DND-41 (cell line): ENCODE measurements at regions not wholly inside any gene's neighbourhood (a gene's known extent, or its start where the extent isn't known, plus 50 kb on each side); places are given as distances from the start of the nearest gene placed in this dataset.

ENCODE experiments used
- EZH2 ChIP-seq: IDR thresholded peaks from 3 replicates; pipeline ENCODE4 v1.6.1; 2012; ENCODE audit warnings: borderline replicate concordance, low read depth, mild to moderate bottlenecking, moderate library complexity, low read length, inconsistent platforms; ENCODE audit not compliant: severe bottlenecking
- TF ChIP-seq, protein P1 (sequence below): IDR thresholded peaks from 2 replicates; pipeline ENCODE4 v1.5.1; 2012; ENCODE audit warnings: borderline replicate concordance, low read length, moderate library complexity, mild to moderate bottlenecking; ENCODE audit not compliant: poor library complexity, severe bottlenecking; ENCODE audit errors: extremely low read depth

GRCh38 chr12:75606151-75606550 is 94.7 kb upstream of the KRR1 start:
- TF ChIP-seq, protein P1, sequence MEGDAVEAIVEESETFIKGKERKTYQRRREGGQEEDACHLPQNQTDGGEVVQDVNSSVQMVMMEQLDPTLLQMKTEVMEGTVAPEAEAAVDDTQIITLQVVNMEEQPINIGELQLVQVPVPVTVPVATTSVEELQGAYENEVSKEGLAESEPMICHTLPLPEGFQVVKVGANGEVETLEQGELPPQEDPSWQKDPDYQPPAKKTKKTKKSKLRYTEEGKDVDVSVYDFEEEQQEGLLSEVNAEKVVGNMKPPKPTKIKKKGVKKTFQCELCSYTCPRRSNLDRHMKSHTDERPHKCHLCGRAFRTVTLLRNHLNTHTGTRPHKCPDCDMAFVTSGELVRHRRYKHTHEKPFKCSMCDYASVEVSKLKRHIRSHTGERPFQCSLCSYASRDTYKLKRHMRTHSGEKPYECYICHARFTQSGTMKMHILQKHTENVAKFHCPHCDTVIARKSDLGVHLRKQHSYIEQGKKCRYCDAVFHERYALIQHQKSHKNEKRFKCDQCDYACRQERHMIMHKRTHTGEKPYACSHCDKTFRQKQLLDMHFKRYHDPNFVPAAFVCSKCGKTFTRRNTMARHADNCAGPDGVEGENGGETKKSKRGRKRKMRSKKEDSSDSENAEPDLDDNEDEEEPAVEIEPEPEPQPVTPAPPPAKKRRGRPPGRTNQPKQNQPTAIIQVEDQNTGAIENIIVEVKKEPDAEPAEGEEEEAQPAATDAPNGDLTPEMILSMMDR, result no peak
- no peak for TF ChIP-seq EZH2
